ENCODE measurements at regions not wholly inside any gene's neighbourhood (a gene's known extent, or its start where the extent isn't known, plus 50 kb on each side); places are given as distances from the start of the nearest gene placed in this dataset.

DNA sequence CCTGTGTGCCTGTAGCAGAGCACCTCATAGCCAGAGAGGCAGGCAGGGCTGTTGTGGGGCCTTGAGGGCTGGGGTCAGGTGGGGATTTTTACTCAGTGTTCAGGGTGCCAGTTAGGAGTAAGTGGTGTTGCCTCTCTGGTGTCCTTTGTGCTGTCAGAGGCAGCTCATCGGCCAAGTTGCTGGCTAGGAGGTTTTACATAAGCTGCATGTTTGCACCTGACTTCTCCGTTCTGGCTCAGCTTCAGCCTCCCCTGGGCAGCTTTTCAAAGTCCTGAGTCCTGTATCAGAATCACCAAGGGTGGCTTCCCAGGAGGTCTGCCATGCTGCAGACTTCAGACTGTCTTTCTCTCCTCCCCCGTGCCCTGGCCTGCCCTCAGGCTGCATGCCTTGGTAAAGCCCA is 242.6 kb upstream of the TPM1 start:
- Histone ChIP-seq H3K27me3 (no peaks in the 10 kb centered on the region), H3K9me3 (no peaks in the 10 kb centered on the region), H3K27ac (peak overlapping the region; percentile 6 to 69), H3K36me3 (peaks cover 15% of the 10 kb centered on the region), H3K4me1 (peaks cover 0 to 11% of the 10 kb centered on the region in 2 donors), H3K4me3 (no peak overlapping the region)
- TF ChIP-seq, protein P1, sequence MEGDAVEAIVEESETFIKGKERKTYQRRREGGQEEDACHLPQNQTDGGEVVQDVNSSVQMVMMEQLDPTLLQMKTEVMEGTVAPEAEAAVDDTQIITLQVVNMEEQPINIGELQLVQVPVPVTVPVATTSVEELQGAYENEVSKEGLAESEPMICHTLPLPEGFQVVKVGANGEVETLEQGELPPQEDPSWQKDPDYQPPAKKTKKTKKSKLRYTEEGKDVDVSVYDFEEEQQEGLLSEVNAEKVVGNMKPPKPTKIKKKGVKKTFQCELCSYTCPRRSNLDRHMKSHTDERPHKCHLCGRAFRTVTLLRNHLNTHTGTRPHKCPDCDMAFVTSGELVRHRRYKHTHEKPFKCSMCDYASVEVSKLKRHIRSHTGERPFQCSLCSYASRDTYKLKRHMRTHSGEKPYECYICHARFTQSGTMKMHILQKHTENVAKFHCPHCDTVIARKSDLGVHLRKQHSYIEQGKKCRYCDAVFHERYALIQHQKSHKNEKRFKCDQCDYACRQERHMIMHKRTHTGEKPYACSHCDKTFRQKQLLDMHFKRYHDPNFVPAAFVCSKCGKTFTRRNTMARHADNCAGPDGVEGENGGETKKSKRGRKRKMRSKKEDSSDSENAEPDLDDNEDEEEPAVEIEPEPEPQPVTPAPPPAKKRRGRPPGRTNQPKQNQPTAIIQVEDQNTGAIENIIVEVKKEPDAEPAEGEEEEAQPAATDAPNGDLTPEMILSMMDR (IDR thresholded peaks at IDR 0.05), result no peak
- no peak for DNase-seq (ENCODE audit: low spot score)

DNA sequence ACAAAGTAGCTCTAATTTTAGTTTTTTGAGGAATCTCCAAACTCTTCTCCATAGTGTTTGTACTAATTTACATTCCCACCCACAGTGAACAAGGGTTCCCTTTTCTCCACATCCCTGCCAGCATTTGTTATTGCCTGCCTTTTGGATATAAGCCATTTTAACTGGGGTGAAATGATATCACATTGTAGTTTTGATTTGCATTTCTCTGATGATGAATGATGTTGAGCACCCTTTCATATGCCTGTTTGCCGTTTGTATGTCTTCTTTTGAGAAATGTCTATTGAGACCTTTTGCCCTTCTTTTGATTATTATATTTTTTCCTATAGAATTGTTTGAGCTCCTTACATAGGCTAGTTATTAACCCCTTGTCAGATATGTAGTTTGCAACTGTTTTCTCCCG is 239.9 kb upstream of the TPM1 start:
- H3K9me3 ChIP-seq, result no peaks in the 10 kb centered on the region
- TF ChIP-seq, protein P1 (IDR thresholded peaks at IDR 0.05), result no peak
- H3K4me1 ChIP-seq, result peaks cover 0 to 9% of the 10 kb centered on the region in 2 donors
- no peak overlapping the region for H3K27ac ChIP-seq
- no peak for DNase-seq (ENCODE audit: low spot score)
- H3K4me3 ChIP-seq, result no peak overlapping the region
- no peaks in the 10 kb centered on the region for H3K27me3 ChIP-seq
- H3K36me3 ChIP-seq, result peaks cover 24% of the 10 kb centered on the region

DNA sequence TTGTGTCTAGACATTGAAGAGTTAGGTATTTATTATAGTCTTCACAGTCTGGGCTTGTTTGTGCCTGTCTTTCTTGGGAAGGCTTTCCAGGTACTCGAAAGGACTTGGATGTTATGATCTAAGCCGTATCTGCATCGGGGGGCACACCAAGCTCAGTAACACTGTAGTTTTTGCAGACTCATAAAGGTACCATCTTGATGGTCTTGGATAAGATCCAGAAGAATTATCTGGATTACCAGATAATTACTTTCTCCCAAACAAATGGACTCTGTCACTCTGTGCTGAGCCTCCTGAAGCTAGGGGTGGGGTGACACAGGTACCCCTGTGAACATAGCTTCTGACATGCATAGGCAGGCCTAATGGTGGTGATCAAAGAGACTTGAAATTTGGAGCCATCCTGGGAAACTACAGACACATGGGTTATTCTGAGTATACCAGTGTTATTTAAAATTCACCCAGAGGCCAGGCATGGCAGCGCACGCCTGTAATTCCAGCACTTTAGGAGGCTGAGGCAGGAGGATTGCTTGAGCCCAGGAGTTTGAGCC is 238.6 kb upstream of the TPM1 start:
- Histone ChIP-seq H3K36me3 (peaks cover 22% of the 10 kb centered on the region), H3K4me1 (peaks cover 0 to 9% of the 10 kb centered on the region in 2 donors), H3K9me3 (no peaks in the 10 kb centered on the region), H3K27ac (no peak overlapping the region), H3K27me3 (no peaks in the 10 kb centered on the region), H3K4me3 (no peak overlapping the region)
- DNase-seq (ENCODE audit: low spot score), result no peak
- TF ChIP-seq, protein P1 (IDR thresholded peaks at IDR 0.05), result no peak

DNA sequence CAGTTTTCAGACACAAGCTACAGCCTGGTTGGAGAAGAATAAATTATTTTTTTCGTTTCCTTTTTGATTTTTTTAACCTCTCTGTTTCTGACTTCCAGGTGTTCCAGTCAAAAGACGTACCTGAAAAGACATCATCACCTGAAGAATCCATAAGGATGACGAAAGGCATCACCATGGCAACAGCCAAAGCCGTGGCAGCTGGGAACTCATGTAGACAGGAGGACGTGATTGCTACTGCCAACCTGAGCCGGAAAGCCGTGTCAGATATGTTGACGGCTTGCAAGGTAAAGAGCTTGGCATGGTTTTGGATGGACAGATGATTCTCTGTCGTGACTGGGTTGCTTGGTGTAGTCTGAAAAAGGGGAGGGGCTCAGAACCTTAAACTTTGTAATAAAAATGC is 237.0 kb upstream of the TPM1 start:
- Histone ChIP-seq H3K4me1 (no peaks in the 10 kb centered on the region), H3K27me3 (no peaks in the 10 kb centered on the region), H3K4me3 (no peak overlapping the region), H3K27ac (no peak overlapping the region), H3K36me3 (peaks cover 22% of the 10 kb centered on the region), H3K9me3 (no peaks in the 10 kb centered on the region)
- no peak for DNase-seq (ENCODE audit: low spot score)
- TF ChIP-seq, protein P1 (IDR thresholded peaks at IDR 0.05), result no peak

DNA sequence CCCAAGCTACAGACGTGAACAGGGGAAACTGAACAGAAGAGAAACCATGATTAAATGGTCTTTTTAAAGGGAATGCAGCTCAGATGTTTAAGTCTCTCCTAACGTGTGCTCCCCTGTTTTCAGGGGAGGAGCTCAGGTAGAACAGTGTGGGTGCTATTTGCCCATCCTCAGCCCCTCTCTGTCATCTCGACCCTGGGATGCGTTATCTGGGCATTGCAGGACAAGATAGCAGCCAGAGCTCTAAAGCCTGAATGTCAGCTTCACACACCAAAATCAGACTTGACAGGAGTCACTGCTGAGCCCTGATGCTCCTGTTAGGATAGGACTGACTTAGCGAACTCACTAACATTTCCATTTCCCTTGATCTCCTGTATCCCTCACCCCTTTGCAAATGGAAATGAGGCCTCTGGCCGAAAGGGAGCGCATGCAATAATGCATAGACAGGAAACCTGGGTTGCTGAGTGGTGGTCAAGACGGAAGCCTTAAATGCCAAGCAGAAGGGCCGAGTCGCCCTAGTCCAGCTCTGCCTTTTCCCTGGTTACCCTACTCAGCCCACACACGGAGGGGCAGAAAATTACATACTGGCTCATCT is 234.9 kb upstream of the TPM1 start:
- no peak for DNase-seq (ENCODE audit: low spot score)
- Histone ChIP-seq H3K9me3 (no peaks in the 10 kb centered on the region), H3K27me3 (no peaks in the 10 kb centered on the region), H3K4me1 (no peaks in the 10 kb centered on the region), H3K36me3 (peaks cover 22% of the 10 kb centered on the region), H3K27ac (no peak overlapping the region), H3K4me3 (no peak overlapping the region)
- TF ChIP-seq, protein P1 (IDR thresholded peaks at IDR 0.05), result no peak

Data from right atrium auricular region (tissue), 2 donors.